Large intestine (tissue), 3 donors: ENCODE measurements at regions not wholly inside any gene's neighbourhood (a gene's known extent, or its start where the extent isn't known, plus 50 kb on each side); places are given as distances from the start of the nearest gene placed in this dataset.
A peak's percentile ranks its signal among the peaks of the same experiment; 100 is the strongest.

Source experiments
- DNase-seq, 2 donors: peaks; one replicate each; pipeline versions ENCODE4 v3.0.0 to v3.0.0-alpha.2; 2013
- H3K27ac ChIP-seq: one replicate; pipeline ENCODE4 v1.5.1; 2013; ENCODE audit warnings: low read length
- H3K27me3 ChIP-seq: 2 replicates; pipeline ENCODE4 v1.6.1; 2013; ENCODE audit warnings: low read length; ENCODE audit not compliant: control insufficient read depth, insufficient read depth
- H3K36me3 ChIP-seq: 2 replicates; pipeline ENCODE4 v1.6.1; 2013; ENCODE audit warnings: low read length; ENCODE audit not compliant: control insufficient read depth, insufficient read depth
- H3K4me1 ChIP-seq: one replicate; pipeline ENCODE4 v1.6.1; 2013; ENCODE audit warnings: low read length; ENCODE audit not compliant: control insufficient read depth, insufficient read depth
- H3K4me3 ChIP-seq: one replicate; pipeline ENCODE4 v1.5.1; 2013; ENCODE audit warnings: low read length
- H3K9me3 ChIP-seq: one replicate; pipeline ENCODE4 v1.6.1; 2013; ENCODE audit warnings: mild to moderate bottlenecking, low read depth, low read length, moderate library complexity; ENCODE audit not compliant: control insufficient read depth
- WGBS: methylation state at CpG from one replicate; pipeline ENCODE4 v1.1.5; 2013; ENCODE audit warnings: low lambda C conversion rate; ENCODE audit not compliant: insufficient coverage; 5-methylcytosine and 5-hydroxymethylcytosine counted together

- Histone ChIP-seq H3K9me3 (no peaks in the 10 kb centered on the region), H3K36me3 (no peaks in the 10 kb centered on the region), H3K4me1 (peaks cover 16% of the 10 kb centered on the region), H3K4me3 (no peak overlapping the region), H3K27me3 (no peaks in the 10 kb centered on the region), H3K27ac (no peak overlapping the region)
- WGBS = no CpG with 5 or more reads among the region's 4 CpGs
- no peak for DNase-seq
Observed at GRCh38 chr10:112895292-112895691, 54.8 kb upstream of the TCF7L2 start.

GRCh38 chr10:112896273-112896672 is 53.8 kb upstream of the TCF7L2 start:
- WGBS = no CpG with 5 or more reads among the region's 3 CpGs
- Histone ChIP-seq H3K4me3 (no peak overlapping the region), H3K27ac (peak overlapping the region; percentile 51), H3K27me3 (no peaks in the 10 kb centered on the region), H3K36me3 (no peaks in the 10 kb centered on the region), H3K4me1 (peaks cover 16% of the 10 kb centered on the region), H3K9me3 (no peaks in the 10 kb centered on the region)
- DNase-seq = peak; percentile 82 to 90

- Histone ChIP-seq H3K27me3 (no peaks in the 10 kb centered on the region), H3K36me3 (no peaks in the 10 kb centered on the region), H3K4me3 (no peak overlapping the region), H3K9me3 (no peaks in the 10 kb centered on the region), H3K27ac (peak overlapping the region; percentile 51), H3K4me1 (peaks cover 16% of the 10 kb centered on the region)
- no peak for DNase-seq
- WGBS = 100% methylated on average over 2 of the region's 5 CpGs
Observed at GRCh38 chr10:112896722-112897121, 53.3 kb upstream of the TCF7L2 start.

GRCh38 chr10:112898540-112899390 is 51.3 kb upstream of the TCF7L2 start:
- WGBS = no CpG with 5 or more reads among the region's 24 CpGs
- no peaks in the 10 kb centered on the region for H3K36me3 ChIP-seq
- peak overlapping the region; percentile 43 for H3K4me3 ChIP-seq
- no peaks in the 10 kb centered on the region for H3K9me3 ChIP-seq
- H3K4me1 ChIP-seq = peaks cover 16% of the 10 kb centered on the region
- DNase-seq = peak; percentile 82 to 92
- H3K27ac ChIP-seq = peak overlapping the region; percentile 71
- no peaks in the 10 kb centered on the region for H3K27me3 ChIP-seq

- peak overlapping the region; percentile 71 for H3K27ac ChIP-seq
- peaks cover 16% of the 10 kb centered on the region for H3K4me1 ChIP-seq
- H3K9me3 ChIP-seq = no peaks in the 10 kb centered on the region
- DNase-seq = no peak
- no CpG with 5 or more reads among the region's 8 CpGs for WGBS
- no peaks in the 10 kb centered on the region for H3K36me3 ChIP-seq
- peak overlapping the region; percentile 43 for H3K4me3 ChIP-seq
- no peaks in the 10 kb centered on the region for H3K27me3 ChIP-seq
Observed at GRCh38 chr10:112899391-112900065, 50.5 kb upstream of the TCF7L2 start.
